ENCODE measurements at regions not wholly inside any gene's neighbourhood (a gene's known extent, or its start where the extent isn't known, plus 50 kb on each side); places are given as distances from the start of the nearest gene placed in this dataset.

DNA sequence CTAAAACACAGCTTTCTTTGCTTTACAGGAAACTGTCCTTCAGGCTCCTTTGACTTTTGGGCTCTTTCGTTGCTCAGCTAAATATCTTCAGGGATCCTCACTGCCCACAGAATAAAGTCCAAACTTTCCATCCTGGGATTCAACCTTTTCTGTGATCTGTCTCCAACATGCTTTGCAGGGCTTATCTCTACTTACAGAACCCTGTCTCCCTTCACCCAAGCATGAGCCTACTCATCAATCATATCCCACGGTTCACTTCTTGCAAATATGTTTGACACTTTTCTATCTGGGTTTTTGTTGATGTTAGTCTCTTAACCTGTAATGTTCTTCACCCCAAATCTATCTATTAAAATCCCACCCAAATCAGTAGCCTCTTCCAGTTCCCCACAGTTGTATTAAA lies 93.5 kb upstream of the ADRA1D start:
- TF ChIP-seq, protein P1, sequence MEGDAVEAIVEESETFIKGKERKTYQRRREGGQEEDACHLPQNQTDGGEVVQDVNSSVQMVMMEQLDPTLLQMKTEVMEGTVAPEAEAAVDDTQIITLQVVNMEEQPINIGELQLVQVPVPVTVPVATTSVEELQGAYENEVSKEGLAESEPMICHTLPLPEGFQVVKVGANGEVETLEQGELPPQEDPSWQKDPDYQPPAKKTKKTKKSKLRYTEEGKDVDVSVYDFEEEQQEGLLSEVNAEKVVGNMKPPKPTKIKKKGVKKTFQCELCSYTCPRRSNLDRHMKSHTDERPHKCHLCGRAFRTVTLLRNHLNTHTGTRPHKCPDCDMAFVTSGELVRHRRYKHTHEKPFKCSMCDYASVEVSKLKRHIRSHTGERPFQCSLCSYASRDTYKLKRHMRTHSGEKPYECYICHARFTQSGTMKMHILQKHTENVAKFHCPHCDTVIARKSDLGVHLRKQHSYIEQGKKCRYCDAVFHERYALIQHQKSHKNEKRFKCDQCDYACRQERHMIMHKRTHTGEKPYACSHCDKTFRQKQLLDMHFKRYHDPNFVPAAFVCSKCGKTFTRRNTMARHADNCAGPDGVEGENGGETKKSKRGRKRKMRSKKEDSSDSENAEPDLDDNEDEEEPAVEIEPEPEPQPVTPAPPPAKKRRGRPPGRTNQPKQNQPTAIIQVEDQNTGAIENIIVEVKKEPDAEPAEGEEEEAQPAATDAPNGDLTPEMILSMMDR (conservative IDR thresholded peaks at IDR 0.05 in 1 of 2, IDR thresholded peaks at IDR 0.05 in 1 of 2; ENCODE audit: low read depth in 1 of 2, low read length in 2 of 2), result no peak
- no peak for TF ChIP-seq EZH2 (IDR thresholded peaks at IDR 0.05; ENCODE audit: low read length, missing control alignments)

Data from fibroblast of lung (primary cell).